ENCODE measurements at regions not wholly inside any gene's neighbourhood (a gene's known extent, or its start where the extent isn't known, plus 50 kb on each side); places are given as distances from the start of the nearest gene placed in this dataset.

DNA sequence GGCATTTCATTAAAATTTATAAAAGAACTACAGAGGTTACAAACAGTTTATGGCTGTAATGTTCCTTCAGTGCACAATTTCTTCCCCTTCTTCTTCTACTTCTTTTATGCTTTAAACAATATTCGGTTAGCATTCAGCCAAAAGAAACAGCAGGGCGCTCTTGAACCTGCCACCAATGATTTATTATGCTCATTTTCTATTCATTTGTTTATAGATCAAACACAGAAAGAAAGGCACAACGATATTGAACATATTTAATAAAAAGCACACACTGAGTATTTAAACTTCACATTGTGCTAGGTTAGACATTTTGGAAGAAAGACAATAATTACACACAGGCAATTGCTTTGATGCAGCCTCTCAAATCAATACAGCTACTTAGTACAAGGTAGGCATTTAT is 1025.8 kb upstream of the LRRN3 start:
- CTCF ChIA-PET = no interaction called here
- TF ChIP-seq ZNF202 (tag by site-specific recombination; IDR thresholded peaks at IDR 0.05; ENCODE audit: borderline replicate concordance) (no peak), ZNF423 (tag by site-specific recombination; IDR thresholded peaks at IDR 0.05) (no peak), ZNF837 (tag by site-specific recombination; IDR thresholded peaks at IDR 0.05) (no peak), ZNF580 (tag by site-specific recombination; IDR thresholded peaks at IDR 0.05) (no peak), ZBTB10 (tag by site-specific recombination; IDR thresholded peaks at IDR 0.05) (no peak), ZNF324 (tag by site-specific recombination; IDR thresholded peaks at IDR 0.05) (no peak), ZNF366 (tag by site-specific recombination; conservative IDR thresholded peaks at IDR 0.05) (no peak), ZNF518A (tag by site-specific recombination; conservative IDR thresholded peaks at IDR 0.05; ENCODE audit: low read depth) (no peak), ZBTB7A (tag by site-specific recombination; IDR thresholded peaks at IDR 0.05; ENCODE audit: low read depth) (no peak)
- TF ChIP-seq, protein P1, sequence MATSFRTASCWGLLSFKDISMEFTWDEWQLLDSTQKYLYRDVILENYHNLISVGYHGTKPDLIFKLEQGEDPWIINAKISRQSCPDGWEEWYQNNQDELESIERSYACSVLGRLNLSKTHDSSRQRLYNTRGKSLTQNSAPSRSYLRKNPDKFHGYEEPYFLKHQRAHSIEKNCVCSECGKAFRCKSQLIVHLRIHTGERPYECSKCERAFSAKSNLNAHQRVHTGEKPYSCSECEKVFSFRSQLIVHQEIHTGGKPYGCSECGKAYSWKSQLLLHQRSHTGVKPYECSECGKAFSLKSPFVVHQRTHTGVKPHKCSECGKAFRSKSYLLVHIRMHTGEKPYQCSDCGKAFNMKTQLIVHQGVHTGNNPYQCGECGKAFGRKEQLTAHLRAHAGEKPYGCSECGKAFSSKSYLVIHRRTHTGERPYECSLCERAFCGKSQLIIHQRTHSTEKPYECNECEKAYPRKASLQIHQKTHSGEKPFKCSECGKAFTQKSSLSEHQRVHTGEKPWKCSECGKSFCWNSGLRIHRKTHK (tag by site-specific recombination; IDR thresholded peaks at IDR 0.05) = no peak
- TF ChIP-seq, protein P2, sequence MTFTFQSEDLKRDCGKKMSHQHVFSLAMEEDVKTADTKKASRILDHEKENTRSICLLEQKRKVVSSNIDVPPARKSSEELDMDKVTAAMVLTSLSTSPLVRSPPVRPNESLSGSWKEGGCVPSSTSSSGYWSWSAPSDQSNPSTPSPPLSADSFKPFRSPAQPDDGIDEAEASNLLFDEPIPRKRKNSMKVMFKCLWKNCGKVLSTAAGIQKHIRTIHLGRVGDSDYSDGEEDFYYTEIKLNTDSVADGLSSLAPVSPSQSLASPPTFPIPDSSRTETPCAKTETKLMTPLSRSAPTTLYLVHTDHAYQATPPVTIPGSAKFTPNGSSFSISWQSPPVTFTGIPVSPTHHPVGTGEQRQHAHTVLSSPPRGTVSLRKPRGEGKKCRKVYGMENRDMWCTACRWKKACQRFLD (tag by site-specific recombination; IDR thresholded peaks at IDR 0.05) = no peak
- no peaks in the 10 kb centered on the region for H3K9me3 ChIP-seq (ENCODE audit: control insufficient read depth, insufficient read depth, low read depth, low read length)
- no peak overlapping the region for H3K27ac ChIP-seq (ENCODE audit: extremely low read depth, low read depth, low read length)
- H3K36me3 ChIP-seq (ENCODE audit: control insufficient read depth in 2 of 2, insufficient read depth in 1 of 2, low read length in 2 of 2) = no peaks in the 10 kb centered on the region
- no peaks in the 10 kb centered on the region for H3K4me1 ChIP-seq (ENCODE audit: control insufficient read depth, insufficient read depth, low read length)
- POLR2A ChIA-PET = no interaction called here
- H3K4me3 ChIP-seq (ENCODE audit: low read depth, low read length) = no peak overlapping the region

- TF ChIP-seq ZNF354C (tag by site-specific recombination; IDR thresholded peaks at IDR 0.05; ENCODE audit: borderline replicate concordance, low read depth) (no peak), SP3 (tag by site-specific recombination; IDR thresholded peaks at IDR 0.05) (no peak), ELK4 (IDR thresholded peaks at IDR 0.05; ENCODE audit: borderline replicate concordance, low read depth, low read length) (no peak)
- TF ChIP-seq, protein P3, sequence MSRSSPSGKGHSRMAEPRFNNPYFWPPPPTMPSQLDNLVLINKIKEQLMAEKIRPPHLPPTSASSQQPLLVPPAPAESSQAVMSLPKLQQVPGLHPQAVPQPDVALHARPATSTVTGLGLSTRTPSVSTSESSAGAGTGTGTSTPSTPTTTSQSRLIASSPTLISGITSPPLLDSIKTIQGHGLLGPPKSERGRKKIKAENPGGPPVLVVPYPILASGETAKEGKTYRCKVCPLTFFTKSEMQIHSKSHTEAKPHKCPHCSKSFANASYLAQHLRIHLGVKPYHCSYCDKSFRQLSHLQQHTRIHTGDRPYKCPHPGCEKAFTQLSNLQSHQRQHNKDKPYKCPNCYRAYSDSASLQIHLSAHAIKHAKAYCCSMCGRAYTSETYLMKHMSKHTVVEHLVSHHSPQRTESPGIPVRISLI (tag by site-specific recombination; IDR thresholded peaks at IDR 0.05) = no peak
- ChIA-PET CTCF (no interaction called here), POLR2A (no interaction called here)
- Histone ChIP-seq H3K36me3 (ENCODE audit: control insufficient read depth in 2 of 2, insufficient read depth in 1 of 2, low read length in 2 of 2) (no peaks in the 10 kb centered on the region), H3K9me3 (ENCODE audit: control insufficient read depth, insufficient read depth, low read depth, low read length) (no peaks in the 10 kb centered on the region), H3K4me1 (ENCODE audit: control insufficient read depth, insufficient read depth, low read length) (no peaks in the 10 kb centered on the region), H3K27ac (ENCODE audit: extremely low read depth, low read depth, low read length) (no peak overlapping the region), H3K4me3 (ENCODE audit: low read depth, low read length) (no peak overlapping the region)
These were observed 1024.1 kb upstream of the LRRN3 start for GRCh38 chr7:110066843-110067242.
